MCF 10A (cell line): ENCODE measurements at regions not wholly inside any gene's neighbourhood (a gene's known extent, or its start where the extent isn't known, plus 50 kb on each side); places are given as distances from the start of the nearest gene placed in this dataset.

Experiments
- BruUV-seq: library from RNA; stranded (reverse); fragments of 400-500 nt; replicated peaks from 2 replicates; lab custom pipeline; 2021; lab: Mats Ljungman, UMichigan
- CTCF ChIA-PET: fragments of 300-600 bp; sonication (Branson Sonifier 250); formaldehyde crosslinking; extraction: SDS; loops from one replicate; lab custom pipeline; 2021; ENCODE audit warnings: antibody characterized with exemption, inconsistent platforms; lab: Yijun Ruan, JAX
- POLR2A ChIA-PET: fragments of 300-600, 350-650 bp; sonication (Branson Sonifier 250); formaldehyde crosslinking; extraction: SDS; loops from one replicate; lab custom pipeline; 2020; ENCODE audit warnings: antibody characterized with exemption, inconsistent platforms; lab: Yijun Ruan, JAX
- DNase-seq: peaks from one replicate; pipeline ENCODE4 v3.0.0-alpha.2; 2018; ENCODE audit not compliant: unreplicated experiment
- H3K27ac Mint-ChIP-seq: one replicate; pipeline ENCODE4 v1.8.0; 2022; ENCODE audit warnings: mild to moderate bottlenecking, low read depth, mixed read lengths; ENCODE audit not compliant: unreplicated experiment
- H3K27me3 Mint-ChIP-seq: one replicate; pipeline ENCODE4 v1.8.0; 2022; ENCODE audit warnings: mixed read lengths; ENCODE audit not compliant: insufficient read depth, unreplicated experiment
- H3K36me3 Mint-ChIP-seq: one replicate; pipeline ENCODE4 v1.8.0; 2022; ENCODE audit warnings: mild to moderate bottlenecking, moderate library complexity, mixed read lengths; ENCODE audit not compliant: insufficient read depth, unreplicated experiment
- H3K4me1 Mint-ChIP-seq: one replicate; pipeline ENCODE4 v1.8.0; 2022; ENCODE audit warnings: mixed read lengths; ENCODE audit not compliant: insufficient read depth, unreplicated experiment
- H3K4me3 Mint-ChIP-seq: one replicate; pipeline ENCODE4 v1.8.0; 2022; ENCODE audit warnings: mild to moderate bottlenecking, moderate library complexity, mixed read lengths; ENCODE audit not compliant: unreplicated experiment
- H3K9me3 Mint-ChIP-seq: one replicate; pipeline ENCODE4 v1.8.0; 2022; ENCODE audit warnings: mixed read lengths; ENCODE audit not compliant: unreplicated experiment
- CTCF ChIP-seq: fragments of 200-600 bp; IDR thresholded peaks from one replicate; pipeline ENCODE4 v1.8.0; 2022; ENCODE audit warnings: antibody characterized with exemption, mild to moderate bottlenecking; ENCODE audit not compliant: unreplicated experiment
- intact Hi-C: fragments of 100-400 bp; cut with micrococcal nuclease; formaldehyde crosslinking; loops from 2 replicates; pipeline ENCODE4 v1.14.1; 2022

- Mint-ChIP-seq H3K4me3 (no peak overlapping the region), H3K27ac (no peak overlapping the region), H3K36me3 (no peaks in the 10 kb centered on the region), H3K4me1 (peaks cover 11% of the 10 kb centered on the region), H3K27me3 (no peaks in the 10 kb centered on the region), H3K9me3 (no peaks in the 10 kb centered on the region)
- DNase-seq: no peak
- no TSS peak for BruUV-seq
- POLR2A ChIA-PET: interaction anchor here (1.0 to 3.2 kb wide), 3 partner anchors 8 to 35 kb away, joined by 3 to 24 read pairs (median 3); no protein-coding TSS in a partner anchor
- CTCF ChIA-PET: interaction anchor here (0.6 to 7.0 kb wide), 5 partner anchors 11 to 741 kb away, joined by 3 to 60 read pairs (median 4); no protein-coding TSS in a partner anchor
- intact Hi-C loops: no loop called here
- no peak for TF ChIP-seq CTCF
Measured at GRCh38 chr1:239803781-239804180, 287.9 kb upstream of the FMN2 start.

GRCh38 chr1:239804266-239804665 lies 287.4 kb upstream of the FMN2 start:
- no TSS peak for BruUV-seq
- Mint-ChIP-seq H3K4me1 (peaks cover 11% of the 10 kb centered on the region), H3K27me3 (no peaks in the 10 kb centered on the region), H3K27ac (no peak overlapping the region), H3K4me3 (no peak overlapping the region), H3K36me3 (no peaks in the 10 kb centered on the region), H3K9me3 (no peaks in the 10 kb centered on the region)
- CTCF ChIA-PET: interaction anchor here (0.7 to 7.0 kb wide), 6 partner anchors 11 to 1186 kb away, joined by 3 to 60 read pairs (median 4); no protein-coding TSS in a partner anchor
- intact Hi-C loops: no loop called here
- no peak for TF ChIP-seq CTCF
- POLR2A ChIA-PET: interaction anchor here (1.0 to 3.2 kb wide), 3 partner anchors 8 to 34 kb away, joined by 3 to 24 read pairs (median 3); no protein-coding TSS in a partner anchor
- no peak for DNase-seq

GRCh38 chr1:239805042-239805441 lies 286.6 kb upstream of the FMN2 start:
- no TSS peak for BruUV-seq
- ChIA-PET POLR2A (interaction anchor here (1.3 to 3.2 kb wide), 2 partner anchors 10 to 93 kb away, joined by 3 to 24 read pairs; no protein-coding TSS in a partner anchor), CTCF (interaction anchor here (0.6 to 7.0 kb wide), 5 partner anchors 10 to 1953 kb away, joined by 3 to 60 read pairs (median 5); no protein-coding TSS in a partner anchor)
- Mint-ChIP-seq H3K27me3 (no peaks in the 10 kb centered on the region), H3K4me1 (peaks cover 11% of the 10 kb centered on the region), H3K9me3 (no peaks in the 10 kb centered on the region), H3K27ac (no peak overlapping the region), H3K36me3 (no peaks in the 10 kb centered on the region), H3K4me3 (no peak overlapping the region)
- peak; percentile 82 for DNase-seq
- no peak for TF ChIP-seq CTCF
- intact Hi-C loops: no loop called here

- no peak for TF ChIP-seq CTCF
- no TSS peak for BruUV-seq
- Mint-ChIP-seq H3K36me3 (no peaks in the 10 kb centered on the region), H3K4me3 (peak overlapping the region; percentile 19), H3K27ac (peak overlapping the region; percentile 64), H3K27me3 (no peaks in the 10 kb centered on the region), H3K4me1 (peaks cover 11% of the 10 kb centered on the region), H3K9me3 (no peaks in the 10 kb centered on the region)
- ChIA-PET POLR2A (interaction anchor here (1.3 to 3.2 kb wide), 2 partner anchors 9 to 92 kb away, joined by 3 to 24 read pairs; no protein-coding TSS in a partner anchor), CTCF (interaction anchor here (0.6 to 7.0 kb wide), 8 partner anchors 9 to 906 kb away, joined by 3 to 60 read pairs (median 4); no protein-coding TSS in a partner anchor)
- intact Hi-C loops: no loop called here
- DNase-seq: peak; percentile 77
Measured at GRCh38 chr1:239805851-239806772, 285.6 kb upstream of the FMN2 start.
